IMR-90 (cell line): ENCODE measurements at regions not wholly inside any gene's neighbourhood (a gene's known extent, or its start where the extent isn't known, plus 50 kb on each side); places are given as distances from the start of the nearest gene placed in this dataset.

Source experiments
- ATAC-seq: fragments of 200-7000 bp; cut with Tn5 transposase; 2 replicates; pipeline ENCODE4 v1.9.1; 2020; ENCODE audit warnings: low read depth, mild to moderate bottlenecking, moderate library complexity
- BruUV-seq: library from RNA; stranded (reverse); fragments of 400-500 nt; replicated peaks from 2 replicates; lab custom pipeline; 2021; lab: Mats Ljungman, UMichigan
- CTCF ChIA-PET: fragments of 300-600 bp; formaldehyde crosslinking; extraction: SDS; loops from one replicate; lab custom pipeline; 2021; ENCODE audit warnings: antibody characterized with exemption; lab: Yijun Ruan, JAX
- POLR2A ChIA-PET: fragments of 300-600 bp; sonication (Branson Sonifier 250); formaldehyde crosslinking; loops from one replicate; lab custom pipeline; 2022; ENCODE audit warnings: antibody characterized with exemption; ENCODE audit not compliant: unreplicated experiment; lab: Charles Lee
- DNase-seq: peaks from one replicate; pipeline ENCODE4 v3.0.0; 2013
- H2AFZ ChIP-seq: replicated peaks from 2 replicates; pipeline ENCODE3; 2013; ENCODE audit warnings: low read length, mild to moderate bottlenecking; ENCODE audit not compliant: poor library complexity
- H2AK5ac ChIP-seq: 2 replicates; pipeline ENCODE4 v1.6.1; 2013; ENCODE audit warnings: low read depth, low read length, inconsistent platforms
- H2AK9ac ChIP-seq: replicated peaks from 2 replicates; pipeline ENCODE3; 2013; ENCODE audit warnings: mild to moderate bottlenecking, low read depth, low read length, moderate library complexity; ENCODE audit not compliant: poor library complexity
- H2BK120ac ChIP-seq: 2 replicates; pipeline ENCODE4 v1.6.1; 2013; ENCODE audit warnings: low read depth, low read length, inconsistent platforms
- H2BK15ac ChIP-seq: 3 replicates; pipeline ENCODE4 v1.6.1; 2013; ENCODE audit warnings: low read depth, low read length, inconsistent platforms
- H2BK20ac ChIP-seq: 2 replicates; pipeline ENCODE4 v1.6.1; 2013; ENCODE audit warnings: low read depth, mild to moderate bottlenecking, inconsistent platforms, low read length, moderate library complexity
- H2BK5ac ChIP-seq: 2 replicates; pipeline ENCODE4 v1.6.1; 2013; ENCODE audit warnings: mild to moderate bottlenecking, low read depth, low read length, inconsistent platforms; ENCODE audit not compliant: poor library complexity, severe bottlenecking
- H3K14ac ChIP-seq: replicated peaks from 2 replicates; pipeline ENCODE4 v1.6.1; 2013; ENCODE audit warnings: low read depth, low read length, inconsistent platforms
- H3K18ac ChIP-seq: 2 replicates; pipeline ENCODE4 v1.6.1; 2013; ENCODE audit warnings: low read depth, low read length, control low read depth
- H3K23ac ChIP-seq: 2 replicates; pipeline ENCODE4 v1.6.1; 2013; ENCODE audit warnings: low read depth, low read length, inconsistent platforms
- H3K27ac ChIP-seq: 2 replicates; pipeline ENCODE4 v1.5.1; 2013; ENCODE audit warnings: mild to moderate bottlenecking, control low read depth, low read length; ENCODE audit not compliant: insufficient read depth
- H3K27me3 ChIP-seq: 2 replicates; pipeline ENCODE4 v1.6.1; 2013; ENCODE audit warnings: low read length; ENCODE audit not compliant: control insufficient read depth, insufficient read depth
- H3K36me3 ChIP-seq: 2 replicates; pipeline ENCODE4 v1.6.1; 2013; ENCODE audit warnings: low read length, mixed read lengths; ENCODE audit not compliant: control insufficient read depth, insufficient read depth
- H3K4ac ChIP-seq: 2 replicates; pipeline ENCODE4 v1.6.1; 2013; ENCODE audit warnings: low read depth, low read length, inconsistent platforms
- H3K4me1 ChIP-seq: 2 replicates; pipeline ENCODE4 v1.6.1; 2013; ENCODE audit warnings: low read length, mixed read lengths; ENCODE audit not compliant: control insufficient read depth, insufficient read depth
- H3K4me2 ChIP-seq: 2 replicates; pipeline ENCODE4 v1.6.1; 2013; ENCODE audit warnings: low read depth, mild to moderate bottlenecking, control low read depth, low read length, moderate library complexity
- H3K4me3 ChIP-seq: 2 replicates; pipeline ENCODE4 v1.5.1; 2013; ENCODE audit warnings: low read depth, mild to moderate bottlenecking, control low read depth, low read length, moderate library complexity; ENCODE audit not compliant: insufficient read depth
- H3K56ac ChIP-seq: 2 replicates; pipeline ENCODE4 v1.6.1; 2013; ENCODE audit warnings: low read length, inconsistent platforms; ENCODE audit not compliant: insufficient read depth; ENCODE audit errors: extremely low read depth
- H3K79me1 ChIP-seq, 2 experiments: 2 replicates each; pipeline ENCODE4 v1.6.1; 2013; ENCODE audit warnings: low read length in 2 of 2, inconsistent platforms in 1 of 2, low read depth in 1 of 2
- H3K9ac ChIP-seq: 2 replicates; pipeline ENCODE4 v1.6.1; 2013; ENCODE audit warnings: low read depth, low read length, control low read depth
- H3K9me1 ChIP-seq: 2 replicates; pipeline ENCODE4 v1.6.1; 2013; ENCODE audit warnings: low read length, inconsistent platforms; ENCODE audit not compliant: insufficient read depth
- H3K9me3 ChIP-seq: 2 replicates; pipeline ENCODE4 v1.6.1; 2013; ENCODE audit warnings: low read length; ENCODE audit not compliant: control insufficient read depth, insufficient read depth
- H4K20me1 ChIP-seq: 2 replicates; pipeline ENCODE4 v1.6.1; 2013; ENCODE audit warnings: low read length, inconsistent platforms; ENCODE audit not compliant: insufficient read depth
- H4K5ac ChIP-seq: 2 replicates; pipeline ENCODE4 v1.6.1; 2013; ENCODE audit warnings: mild to moderate bottlenecking, low read depth, low read length, control low read depth
- H4K8ac ChIP-seq, 2 experiments: 2 replicates each; pipeline ENCODE4 v1.6.1; 2013; ENCODE audit warnings: low read depth in 2 of 2, low read length in 2 of 2, control low read depth in 1 of 2, inconsistent platforms in 1 of 2
- H4K91ac ChIP-seq: 2 replicates; pipeline ENCODE4 v1.6.1; 2013; ENCODE audit warnings: low read depth, low read length, inconsistent platforms; ENCODE audit not compliant: insufficient read depth
- BHLHE40 ChIP-seq: fragments of 150-350 bp; IDR thresholded peaks from 2 replicates; pipeline ENCODE4 v1.6.1; 2016; ENCODE audit warnings: mild to moderate bottlenecking, low read depth, low read length
- CEBPB ChIP-seq: IDR thresholded peaks from 2 replicates; pipeline ENCODE4 v1.6.1; 2012; ENCODE audit warnings: low read depth, low read length, improper control_type of control experiment
- CHD1 ChIP-seq: IDR thresholded peaks from 2 replicates; pipeline ENCODE4 v1.6.1; 2012; ENCODE audit warnings: low read depth, low read length, improper control_type of control experiment
- FOS ChIP-seq: fragments of 150-350 bp; IDR thresholded peaks from 2 replicates; pipeline ENCODE4 v1.6.1; 2016; ENCODE audit warnings: low read depth, low read length
- MAFK ChIP-seq: IDR thresholded peaks from 2 replicates; pipeline ENCODE4 v1.6.1; 2012; ENCODE audit warnings: low read depth, low read length, improper control_type of control experiment
- MAZ ChIP-seq: IDR thresholded peaks from 2 replicates; pipeline ENCODE4 v1.6.1; 2012; ENCODE audit warnings: low read depth, mild to moderate bottlenecking, low read length, improper control_type of control experiment, moderate library complexity, borderline replicate concordance
- MXI1 ChIP-seq: IDR thresholded peaks from 2 replicates; pipeline ENCODE4 v1.6.1; 2012; ENCODE audit warnings: low read depth, mild to moderate bottlenecking, low read length, moderate library complexity, borderline replicate concordance
- NFE2L2 ChIP-seq: fragments of 150-350 bp; IDR thresholded peaks from 2 replicates; pipeline ENCODE4 v1.6.1; 2016; ENCODE audit warnings: low read depth, mild to moderate bottlenecking, low read length
- POLR2A ChIP-seq: IDR thresholded peaks from 2 replicates; pipeline ENCODE4 v1.6.1; 2012; ENCODE audit warnings: mild to moderate bottlenecking, low read depth, low read length
- RAD21 ChIP-seq: IDR thresholded peaks from 2 replicates; pipeline ENCODE4 v1.6.1; 2012; ENCODE audit warnings: low read length, improper control_type of control experiment
- RCOR1 ChIP-seq: IDR thresholded peaks from 2 replicates; pipeline ENCODE4 v1.6.1; 2012; ENCODE audit warnings: mild to moderate bottlenecking, low read length, improper control_type of control experiment; ENCODE audit not compliant: insufficient replicate concordance
- RFX5 ChIP-seq: IDR thresholded peaks from 2 replicates; pipeline ENCODE4 v1.8.0; 2012; ENCODE audit warnings: low read depth, mild to moderate bottlenecking, low read length, moderate library complexity
- SMC3 ChIP-seq: fragments of 150-350 bp; IDR thresholded peaks from 2 replicates; pipeline ENCODE4 v1.6.1; 2016; ENCODE audit warnings: low read depth, mild to moderate bottlenecking, antibody characterized with exemption, low read length, moderate library complexity
- WGBS, 2 experiments: methylation state at CpG; one replicate each; pipeline versions ENCODE4 v1.1.5 to v1.1.7; 2013; ENCODE audit warnings: missing lambda C conversion rate in 2 of 2; ENCODE audit not compliant: insufficient read length in 1 of 2; ENCODE audit errors: extremely low coverage in 2 of 2; 5-methylcytosine and 5-hydroxymethylcytosine counted together
- dilution Hi-C: fragments of 300-500 bp; cut with HindIII; formaldehyde crosslinking; loops from one replicate; pipeline ENCODE4 v1.14.3; 2018; ENCODE audit warnings: low sequenced_read_pairs; ENCODE audit not compliant: unreplicated experiment
- in situ Hi-C: fragments of 300-500 bp; cut with MboI; formaldehyde crosslinking; loops from 3 replicates; pipeline ENCODE4 v1.14.3; 2019; ENCODE audit warnings: low sequenced_read_pairs, inconsistent platforms, mixed read lengths
- intact Hi-C: fragments of 100-400 bp; cut with micrococcal nuclease; formaldehyde crosslinking; loops from 2 replicates; pipeline ENCODE4 v1.10.0; 2022
- TF ChIP-seq, protein P1 (sequence below): fragments of 150-350 bp; IDR thresholded peaks from 2 replicates; pipeline ENCODE4 v1.6.1; 2017; ENCODE audit warnings: mild to moderate bottlenecking, antibody characterized with exemption, low read length, low read depth
- TF ChIP-seq, protein P2 (sequence below): conservative IDR thresholded peaks from 2 replicates; pipeline ENCODE4 v1.5.1; 2012; ENCODE audit warnings: mild to moderate bottlenecking, low read depth, low read length, improper control_type of control experiment
- TF ChIP-seq, protein P3 (sequence below): fragments of 150-350 bp; IDR thresholded peaks from 2 replicates; pipeline ENCODE4 v1.6.1; 2016; ENCODE audit warnings: low read depth, mild to moderate bottlenecking, low read length, moderate library complexity, borderline replicate concordance

DNA sequence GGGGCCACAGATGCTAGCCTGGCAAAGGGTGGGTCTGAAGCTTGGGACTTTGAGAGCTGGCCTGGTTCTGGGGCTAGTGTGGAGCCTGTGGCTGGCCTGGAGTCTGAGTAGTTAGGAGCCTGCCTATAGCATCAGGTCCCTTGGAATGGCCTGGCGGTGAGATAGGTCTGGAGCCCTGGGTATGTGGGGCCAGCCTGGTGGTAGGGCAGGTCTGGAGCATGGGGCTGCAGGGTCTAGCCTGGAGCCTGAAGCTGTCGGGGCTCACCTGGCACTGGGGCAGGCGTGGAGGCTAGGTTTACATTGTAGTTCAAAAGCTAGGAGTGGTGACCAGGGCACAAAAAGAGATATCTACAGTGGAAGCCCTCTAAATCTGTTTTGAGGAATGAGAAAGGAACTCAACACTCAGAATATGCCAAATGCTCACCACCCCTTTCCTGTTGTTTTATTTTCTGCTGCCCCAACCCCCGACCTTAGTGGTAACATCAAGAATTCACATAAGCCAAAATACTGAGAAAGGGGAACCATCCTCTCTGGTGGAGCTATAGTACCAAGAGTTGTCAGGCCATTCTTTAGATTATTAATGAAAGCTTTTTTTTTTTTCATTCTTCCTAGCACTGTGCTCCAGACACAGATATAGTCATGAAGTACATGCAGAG lies 100.3 kb downstream of the TANC2 start:
- WGBS, 2 experiments = no CpG with 5 or more reads among the region's 4 CpGs
- Histone ChIP-seq H4K8ac (no peak overlapping the region), H2BK15ac (no peak overlapping the region), H2AFZ (no peak overlapping the region), H4K5ac (no peak overlapping the region), H3K4me3 (no peak overlapping the region), H4K91ac (no peak overlapping the region), H2BK20ac (no peak overlapping the region), H2BK5ac (no peak overlapping the region), H3K79me1 (peaks cover 32 to 61% of the 10 kb centered on the region in 2 experiments), H4K20me1 (peaks cover 39% of the 10 kb centered on the region), H3K4me1 (peaks cover 5% of the 10 kb centered on the region; the same call in 1 of the 2 replicates), H2AK5ac (no peak overlapping the region), H3K4me2 (no peak overlapping the region), H3K9me1 (peaks cover 5% of the 10 kb centered on the region), H3K9me3 (no peaks in the 10 kb centered on the region), H3K27me3 (no peaks in the 10 kb centered on the region), H3K18ac (no peak overlapping the region), H2BK120ac (no peak overlapping the region), H3K56ac (no peak overlapping the region), H3K14ac (no peak overlapping the region), H2AK9ac (no peak overlapping the region), H3K36me3 (no peaks in the 10 kb centered on the region), H3K27ac (no peak overlapping the region), H3K23ac (no peak overlapping the region), H3K9ac (no peak overlapping the region), H3K4ac (no peak overlapping the region)
- no TSS peak for BruUV-seq
- CTCF ChIA-PET = no interaction called here
- dilution Hi-C loops = no loop called here
- no peak for ATAC-seq
- in situ Hi-C loops = no loop called here
- DNase-seq = no peak
- POLR2A ChIA-PET = no interaction called here
- intact Hi-C loops = no loop called here
- TF ChIP-seq MXI1 (no peak), RAD21 (no peak), RFX5 (no peak), CHD1 (no peak), RCOR1 (no peak), MAZ (no peak), NFE2L2 (no peak), POLR2A (no peak), CEBPB (no peak), MAFK (no peak), BHLHE40 (no peak), FOS (no peak), SMC3 (no peak)
- TF ChIP-seq, protein P1, sequence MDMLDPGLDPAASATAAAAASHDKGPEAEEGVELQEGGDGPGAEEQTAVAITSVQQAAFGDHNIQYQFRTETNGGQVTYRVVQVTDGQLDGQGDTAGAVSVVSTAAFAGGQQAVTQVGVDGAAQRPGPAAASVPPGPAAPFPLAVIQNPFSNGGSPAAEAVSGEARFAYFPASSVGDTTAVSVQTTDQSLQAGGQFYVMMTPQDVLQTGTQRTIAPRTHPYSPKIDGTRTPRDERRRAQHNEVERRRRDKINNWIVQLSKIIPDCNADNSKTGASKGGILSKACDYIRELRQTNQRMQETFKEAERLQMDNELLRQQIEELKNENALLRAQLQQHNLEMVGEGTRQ = no peak
- TF ChIP-seq, protein P2, sequence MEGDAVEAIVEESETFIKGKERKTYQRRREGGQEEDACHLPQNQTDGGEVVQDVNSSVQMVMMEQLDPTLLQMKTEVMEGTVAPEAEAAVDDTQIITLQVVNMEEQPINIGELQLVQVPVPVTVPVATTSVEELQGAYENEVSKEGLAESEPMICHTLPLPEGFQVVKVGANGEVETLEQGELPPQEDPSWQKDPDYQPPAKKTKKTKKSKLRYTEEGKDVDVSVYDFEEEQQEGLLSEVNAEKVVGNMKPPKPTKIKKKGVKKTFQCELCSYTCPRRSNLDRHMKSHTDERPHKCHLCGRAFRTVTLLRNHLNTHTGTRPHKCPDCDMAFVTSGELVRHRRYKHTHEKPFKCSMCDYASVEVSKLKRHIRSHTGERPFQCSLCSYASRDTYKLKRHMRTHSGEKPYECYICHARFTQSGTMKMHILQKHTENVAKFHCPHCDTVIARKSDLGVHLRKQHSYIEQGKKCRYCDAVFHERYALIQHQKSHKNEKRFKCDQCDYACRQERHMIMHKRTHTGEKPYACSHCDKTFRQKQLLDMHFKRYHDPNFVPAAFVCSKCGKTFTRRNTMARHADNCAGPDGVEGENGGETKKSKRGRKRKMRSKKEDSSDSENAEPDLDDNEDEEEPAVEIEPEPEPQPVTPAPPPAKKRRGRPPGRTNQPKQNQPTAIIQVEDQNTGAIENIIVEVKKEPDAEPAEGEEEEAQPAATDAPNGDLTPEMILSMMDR = no peak
- TF ChIP-seq, protein P3, sequence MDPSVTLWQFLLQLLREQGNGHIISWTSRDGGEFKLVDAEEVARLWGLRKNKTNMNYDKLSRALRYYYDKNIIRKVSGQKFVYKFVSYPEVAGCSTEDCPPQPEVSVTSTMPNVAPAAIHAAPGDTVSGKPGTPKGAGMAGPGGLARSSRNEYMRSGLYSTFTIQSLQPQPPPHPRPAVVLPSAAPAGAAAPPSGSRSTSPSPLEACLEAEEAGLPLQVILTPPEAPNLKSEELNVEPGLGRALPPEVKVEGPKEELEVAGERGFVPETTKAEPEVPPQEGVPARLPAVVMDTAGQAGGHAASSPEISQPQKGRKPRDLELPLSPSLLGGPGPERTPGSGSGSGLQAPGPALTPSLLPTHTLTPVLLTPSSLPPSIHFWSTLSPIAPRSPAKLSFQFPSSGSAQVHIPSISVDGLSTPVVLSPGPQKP = no peak
